Hepatocyte (in vitro differentiated cells): ENCODE measurements at regions not wholly inside any gene's neighbourhood (a gene's known extent, or its start where the extent isn't known, plus 50 kb on each side); places are given as distances from the start of the nearest gene placed in this dataset.
A peak's percentile ranks its signal among the peaks of the same experiment; 100 is the strongest.
"Not testable (repeated sequence)": the region's sequence is repeated elsewhere in the genome, so short reads cannot be mapped to it uniquely, and the experiment has no call there.

Source experiments
- DNase-seq: peaks from one replicate; pipeline ENCODE4 v3.0.0-alpha.2; 2016; ENCODE audit warnings: low spot score
- H2AFZ ChIP-seq: fragments of 200-600 bp; sonication (generic); 2 replicates; pipeline ENCODE4 v1.6.0; 2016; ENCODE audit warnings: antibody characterized with exemption, mild to moderate bottlenecking
- H3K27ac ChIP-seq: fragments of 200-600 bp; sonication (generic); 2 replicates; pipeline ENCODE4 v1.5.1; 2016; ENCODE audit warnings: mild to moderate bottlenecking
- H3K27me3 ChIP-seq: fragments of 200-600 bp; sonication (generic); 2 replicates; pipeline ENCODE4 v1.6.1; 2016
- H3K36me3 ChIP-seq: fragments of 200-600 bp; sonication (generic); replicated peaks from 2 replicates; pipeline ENCODE4 v1.5.1; 2016; ENCODE audit warnings: low read depth; ENCODE audit not compliant: insufficient read depth
- H3K4me1 ChIP-seq: fragments of 200-600 bp; sonication (generic); 2 replicates; pipeline ENCODE4 v1.5.1; 2016; ENCODE audit warnings: mild to moderate bottlenecking, moderate library complexity; ENCODE audit not compliant: insufficient read depth
- H3K4me2 ChIP-seq: fragments of 200-600 bp; sonication (generic); 2 replicates; pipeline ENCODE4 v1.6.0; 2016
- H3K4me3 ChIP-seq: fragments of 200-600 bp; sonication (generic); 2 replicates; pipeline ENCODE4 v1.5.1; 2016; ENCODE audit warnings: mild to moderate bottlenecking
- H3K79me2 ChIP-seq: fragments of 200-600 bp; sonication (generic); 2 replicates; pipeline ENCODE4 v1.6.0; 2017; ENCODE audit warnings: mild to moderate bottlenecking
- H3K9me2 ChIP-seq: fragments of 200-600 bp; sonication (generic); replicated peaks from 2 replicates; pipeline ENCODE4 v1.6.0; 2017; ENCODE audit warnings: mild to moderate bottlenecking; ENCODE audit not compliant: insufficient read depth
- H3K9me3 ChIP-seq: fragments of 200-600 bp; sonication (generic); 2 replicates; pipeline ENCODE4 v1.5.1; 2016; ENCODE audit warnings: low read depth, mild to moderate bottlenecking
- H4K20me1 ChIP-seq: fragments of 200-600 bp; sonication (generic); 2 replicates; pipeline ENCODE4 v1.6.0; 2016; ENCODE audit warnings: mild to moderate bottlenecking; ENCODE audit not compliant: insufficient read depth, poor library complexity, severe bottlenecking
- EZH2 ChIP-seq: fragments of 200-600 bp; sonication (generic); IDR thresholded peaks from 2 replicates; pipeline ENCODE4 v1.6.1; 2016; ENCODE audit warnings: antibody characterized with exemption, mild to moderate bottlenecking, borderline replicate concordance
- WGBS: methylation state at CpG from one replicate; pipeline ENCODE4 v1.1.6; 2016; ENCODE audit warnings: low lambda C conversion rate; ENCODE audit errors: missing lambda C conversion rate; 5-methylcytosine and 5-hydroxymethylcytosine counted together

- not testable (repeated sequence) for H3K4me2 ChIP-seq, H4K20me1 ChIP-seq, DNase-seq, H2AFZ ChIP-seq, H3K27ac ChIP-seq, H3K4me1 ChIP-seq, H3K9me2 ChIP-seq, H3K79me2 ChIP-seq, H3K4me3 ChIP-seq, H3K27me3 ChIP-seq, H3K9me3 ChIP-seq, H3K36me3 ChIP-seq
- peak; percentile 37 for TF ChIP-seq EZH2
- WGBS, result 14% methylated on average over 1 of the region's 4 CpGs
Measured at GRCh38 chr1:144643646-144644045, 51.0 kb downstream of the PPIAL4F start.
